GM18499 (cell line): ENCODE measurements at regions not wholly inside any gene's neighbourhood (a gene's known extent, or its start where the extent isn't known, plus 50 kb on each side); places are given as distances from the start of the nearest gene placed in this dataset.
"Not testable (repeated sequence)": the region's sequence is repeated elsewhere in the genome, so short reads cannot be mapped to it uniquely, and the experiment has no call there.

Experiments
- ATAC-seq: cut with Tn5 transposase; IDR thresholded peaks from one replicate; pipeline ENCODE4 v1.9.1; 2021; ENCODE audit warnings: moderate number of reproducible peaks; ENCODE audit not compliant: insufficient read depth, unreplicated experiment

DNA sequence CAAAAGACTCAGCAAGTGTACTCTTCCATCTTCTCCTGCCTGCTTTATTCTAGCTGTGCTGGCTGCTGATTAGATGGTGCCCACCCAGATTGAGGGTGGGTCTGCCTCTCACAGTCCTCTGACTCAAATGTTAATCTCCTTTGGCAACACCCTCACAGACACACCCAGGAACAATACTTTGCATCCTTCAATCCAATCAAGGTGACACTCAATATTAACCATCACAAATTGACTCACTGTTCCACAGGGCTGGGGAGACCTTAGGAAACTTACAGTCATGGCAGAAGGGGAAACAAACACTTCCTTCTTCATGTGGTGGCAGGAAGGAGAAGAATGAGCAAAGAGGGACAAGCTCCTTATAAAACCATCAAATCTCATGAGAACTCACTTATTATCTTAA is 94.9 kb upstream of the PLSCR5 start:
- ATAC-seq: not testable (repeated sequence)

DNA sequence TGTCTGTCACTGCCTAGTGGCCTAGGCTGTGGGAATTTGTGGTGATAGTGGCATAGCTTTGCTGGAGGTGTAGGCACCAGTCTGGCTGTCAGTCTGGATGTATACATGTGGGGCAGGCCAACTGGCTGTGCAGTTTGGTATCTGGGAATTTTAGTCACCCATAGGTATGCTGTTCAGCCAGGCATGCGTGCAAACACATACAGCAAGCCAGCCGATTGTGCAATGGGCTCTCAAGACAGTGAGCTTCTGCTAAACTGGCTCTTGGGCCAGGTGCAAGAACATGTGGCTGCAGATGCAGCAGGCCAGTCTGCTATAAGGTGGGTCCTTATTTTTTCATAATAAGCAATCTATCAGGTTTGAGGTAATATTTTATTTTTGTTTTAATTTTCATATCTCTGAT is 87.1 kb upstream of the PLSCR5 start:
- no peak for ATAC-seq

DNA sequence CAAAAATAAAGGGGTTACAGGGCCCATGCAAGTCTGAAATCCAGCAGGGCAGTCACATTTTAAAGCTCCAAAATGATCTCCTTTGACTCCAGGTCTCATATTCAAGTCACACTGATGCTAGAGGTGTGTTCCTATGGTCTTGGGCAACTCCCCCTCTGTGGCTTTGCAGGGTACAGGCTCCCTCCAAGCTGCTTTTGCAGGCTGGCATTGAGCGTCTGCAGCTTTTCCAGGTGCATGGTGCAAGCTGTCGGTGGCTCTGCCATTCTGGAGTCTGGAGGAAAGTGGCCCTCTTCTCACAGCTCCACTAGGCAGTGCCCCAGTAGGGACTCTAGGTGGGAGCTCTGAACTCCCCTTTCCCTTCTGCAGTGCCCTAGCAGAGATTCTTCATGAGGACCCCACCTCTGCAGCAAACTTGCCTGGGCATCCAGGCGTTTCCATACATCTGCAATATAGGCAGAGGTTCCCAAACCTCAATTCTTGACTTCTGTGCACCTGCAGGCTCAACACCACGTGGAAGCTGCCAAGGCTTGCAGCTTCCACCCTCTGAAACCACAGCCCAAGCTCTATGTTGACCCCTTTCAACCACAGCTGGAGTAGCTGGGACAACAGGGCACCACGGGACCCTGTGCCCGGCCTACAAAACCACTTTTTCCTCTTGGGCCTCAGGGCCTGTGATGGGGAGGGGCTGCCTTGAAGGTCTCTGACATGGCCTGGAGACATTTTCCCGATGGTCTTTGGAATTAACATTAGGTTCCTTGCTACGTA is 80.1 kb upstream of the PLSCR5 start:
- no peak for ATAC-seq

DNA sequence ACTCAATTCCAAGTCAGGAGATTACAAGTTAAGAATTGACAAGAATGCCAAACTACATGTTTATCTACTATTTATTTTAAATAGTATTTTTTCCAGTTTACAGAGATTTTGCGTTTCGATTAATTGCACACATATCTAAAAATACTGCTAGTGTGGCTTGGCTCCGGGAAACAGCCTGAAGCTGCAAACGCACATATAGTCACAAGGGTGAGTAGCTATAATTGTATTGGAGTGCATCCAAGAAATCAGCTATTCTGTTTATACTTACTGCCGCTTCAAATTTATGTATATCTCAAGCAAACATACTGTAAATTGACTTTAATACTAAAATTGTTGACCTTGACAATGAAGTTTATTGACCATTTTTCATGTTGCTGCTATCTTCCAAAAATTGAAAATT is 77.0 kb upstream of the PLSCR5 start:
- ATAC-seq: no peak

DNA sequence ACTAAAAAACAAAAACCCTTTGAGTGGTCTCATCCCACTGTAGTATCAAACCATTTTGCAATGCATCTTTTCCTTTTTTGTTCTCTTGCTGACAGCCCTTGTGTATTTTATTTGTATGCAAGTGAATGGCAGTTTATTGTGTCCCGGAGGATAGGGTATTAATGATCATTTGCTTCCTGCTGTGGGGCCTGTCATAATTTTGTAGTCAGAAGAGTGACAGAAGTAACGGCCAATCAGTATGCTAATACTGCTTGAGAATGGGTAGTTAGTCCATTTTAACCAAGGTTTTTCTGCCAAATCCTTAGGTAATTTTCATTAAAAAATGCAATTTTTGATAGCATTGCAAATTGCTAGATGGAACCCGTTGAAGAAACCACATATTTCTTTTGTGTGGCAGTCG is 75.5 kb upstream of the PLSCR5 start:
- ATAC-seq: no peak

DNA sequence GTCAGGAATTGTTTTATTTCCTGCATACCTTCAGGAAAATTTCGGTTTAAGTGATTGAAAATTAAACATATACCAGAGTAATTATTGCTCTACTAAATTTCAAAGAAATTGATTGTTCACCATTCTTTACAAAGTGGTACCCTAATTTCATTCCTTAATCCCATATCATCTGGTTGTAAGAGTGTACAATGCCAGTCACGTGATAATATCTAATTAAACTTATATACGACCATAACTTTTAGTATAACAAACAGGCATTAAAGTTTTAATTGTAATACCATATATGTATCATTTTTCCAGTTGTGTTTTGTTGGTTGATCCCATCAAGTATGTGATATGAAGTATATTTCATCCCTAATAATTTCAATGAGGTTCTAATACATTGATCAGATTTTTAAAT is 74.8 kb upstream of the PLSCR5 start:
- no peak for ATAC-seq

DNA sequence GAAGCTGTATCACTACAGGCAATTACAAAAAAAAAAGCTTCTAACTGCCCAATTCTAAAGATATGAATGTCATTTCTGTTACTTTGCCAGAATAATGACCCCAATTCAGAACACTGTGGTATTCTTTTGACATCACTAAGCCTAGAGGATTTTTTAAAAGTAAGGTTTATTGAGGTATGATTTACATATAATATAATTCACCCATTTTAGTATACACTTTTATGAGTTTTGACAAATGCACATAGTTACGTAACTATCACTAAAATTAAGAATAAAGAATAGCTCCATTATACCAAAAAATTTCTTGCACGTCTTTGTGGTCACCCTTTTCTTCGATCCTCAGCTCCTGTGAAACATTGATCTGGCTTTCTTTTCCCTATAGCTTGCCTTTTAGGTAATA is 74.0 kb upstream of the PLSCR5 start:
- no peak for ATAC-seq

DNA sequence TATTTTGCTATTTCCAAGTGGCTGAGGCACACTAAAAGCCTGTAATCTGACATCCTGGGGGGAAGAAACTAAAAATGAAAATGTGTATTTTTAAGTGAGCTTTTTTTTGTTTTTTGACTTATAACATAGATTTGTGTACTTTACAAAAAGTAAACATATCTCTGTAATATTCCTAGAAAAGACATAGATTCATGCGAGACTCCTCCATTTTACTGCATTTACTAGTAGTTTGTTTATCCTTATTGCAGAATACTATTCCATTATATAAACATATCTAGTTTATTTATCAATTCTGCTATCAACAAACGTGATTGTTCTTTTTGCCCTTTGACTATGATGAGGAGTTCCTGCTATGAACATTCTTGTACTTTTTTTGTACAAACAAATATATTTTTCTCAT is 67.8 kb upstream of the PLSCR5 start:
- no peak for ATAC-seq

DNA sequence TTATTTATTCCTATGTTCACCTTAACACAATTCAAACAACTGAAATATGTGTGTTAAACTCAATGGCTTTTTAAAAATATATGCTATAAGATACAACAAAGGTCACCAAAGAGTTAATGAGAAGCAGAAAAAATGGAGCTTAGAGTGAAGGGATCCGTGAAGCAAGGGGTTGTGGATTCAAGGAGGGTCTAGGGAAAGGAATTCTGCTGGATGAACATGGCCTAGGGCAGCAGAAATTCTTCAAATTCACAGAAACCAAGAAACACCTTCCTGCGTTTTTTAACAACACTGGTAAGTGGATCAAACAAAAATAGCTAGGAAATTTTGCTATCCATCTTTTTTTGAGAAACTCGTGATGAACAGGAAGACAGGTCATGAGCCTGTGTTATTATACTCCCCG is 59.3 kb upstream of the PLSCR5 start:
- no peak for ATAC-seq

DNA sequence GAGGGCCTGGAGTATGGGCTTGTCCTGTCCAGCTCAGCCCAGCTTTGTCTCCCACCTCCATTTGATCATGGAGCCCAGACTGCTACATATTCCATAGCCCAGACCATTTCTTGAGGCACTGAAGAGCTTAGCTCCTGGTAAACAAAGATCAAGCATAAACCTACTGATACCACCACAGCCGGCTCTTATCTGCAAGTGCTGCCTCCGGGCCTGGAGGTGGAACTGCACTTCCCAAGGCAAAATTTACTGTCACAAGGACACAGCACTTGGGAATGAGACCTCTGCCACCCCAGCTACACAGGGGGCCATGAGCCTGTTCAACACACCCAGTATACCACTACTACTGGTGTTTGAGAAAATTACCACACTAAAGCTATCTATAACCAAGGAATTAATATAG is 53.7 kb upstream of the PLSCR5 start:
- ATAC-seq: no peak

DNA sequence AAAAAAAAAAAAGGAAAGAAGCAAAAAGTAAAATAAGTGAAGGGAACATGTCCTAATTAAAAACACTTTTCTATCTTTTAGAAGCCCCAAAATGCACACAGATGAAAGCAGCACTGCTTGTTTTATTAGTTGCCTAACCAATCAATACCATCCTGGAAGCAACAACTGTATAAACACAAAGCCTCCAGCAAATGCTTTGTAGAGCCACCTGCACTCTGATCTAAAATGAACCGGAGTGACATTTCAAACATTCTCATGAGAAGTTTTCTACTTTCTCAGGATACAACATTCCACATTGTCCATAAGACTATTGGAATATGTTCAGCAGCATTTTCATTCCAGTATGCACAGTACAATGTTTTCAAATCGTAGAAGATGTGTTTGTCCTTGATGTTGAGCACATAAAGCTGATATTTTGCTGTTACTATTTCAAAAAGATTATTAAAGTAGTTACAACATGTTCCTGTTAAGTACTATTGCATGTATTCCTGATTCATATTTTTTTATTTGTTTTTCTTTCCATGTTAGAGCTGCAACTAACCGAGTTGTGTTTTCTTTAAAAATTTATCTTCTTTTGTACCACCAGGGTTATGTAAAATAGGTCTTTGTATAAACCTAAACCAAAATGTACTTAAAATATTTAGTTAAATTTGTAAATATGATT is 50.3 kb upstream of the PLSCR5 start:
- no peak for ATAC-seq
